Epithelial cell of prostate (primary cell): ENCODE measurements at regions not wholly inside any gene's neighbourhood (a gene's known extent, or its start where the extent isn't known, plus 50 kb on each side); places are given as distances from the start of the nearest gene placed in this dataset.

Source experiments
- DNase-seq: peaks from one replicate; pipeline ENCODE4 v3.0.0-alpha.2; 2011; ENCODE audit warnings: low read depth, low spot score
- H3K27ac ChIP-seq: fragments of 450-650 bp; 2 replicates; pipeline ENCODE4 v1.5.1; 2017; ENCODE audit warnings: mild to moderate bottlenecking

GRCh38 chr6:128686084-128686483, 165.7 kb upstream of the PTPRK start:
- DNase-seq: no peak
- no peak overlapping the region for H3K27ac ChIP-seq

GRCh38 chr6:128676456-128676855, 156.1 kb upstream of the PTPRK start:
- peak overlapping the region; percentile 1 for H3K27ac ChIP-seq
- DNase-seq: no peak

- DNase-seq: no peak
- H3K27ac ChIP-seq: no peak overlapping the region
Measured at GRCh38 chr6:128672023-128672422, 151.6 kb upstream of the PTPRK start.

- no peak overlapping the region for H3K27ac ChIP-seq
- no peak for DNase-seq
Measured at GRCh38 chr6:128667339-128667858, 147.0 kb upstream of the PTPRK start.

GRCh38 chr6:128666405-128666804, 146.0 kb upstream of the PTPRK start:
- no peak for DNase-seq

GRCh38 chr6:128663238-128663637, 142.8 kb upstream of the PTPRK start:
- DNase-seq: no peak
- H3K27ac ChIP-seq: no peak overlapping the region

More at GRCh38 chr6:128666405-128666804, 146.0 kb upstream of the PTPRK start:
- no peak overlapping the region for H3K27ac ChIP-seq

GRCh38 chr6:128659878-128660622, 139.7 kb upstream of the PTPRK start:
- peak overlapping the region; percentile 58 for H3K27ac ChIP-seq

GRCh38 chr6:128659276-128659675, 138.9 kb upstream of the PTPRK start:
- DNase-seq: no peak
- peak overlapping the region; percentile 58 for H3K27ac ChIP-seq

More at GRCh38 chr6:128659878-128660622, 139.7 kb upstream of the PTPRK start:
- no peak for DNase-seq

- peak overlapping the region; percentile 80 for H3K27ac ChIP-seq
- DNase-seq: no peak
Measured at GRCh38 chr6:128657181-128657580, 136.8 kb upstream of the PTPRK start.

GRCh38 chr6:128655978-128656498, 135.6 kb upstream of the PTPRK start:
- peak; percentile 61 for DNase-seq
- H3K27ac ChIP-seq: peak overlapping the region; percentile 80

GRCh38 chr6:128648022-128648598, 127.7 kb upstream of the PTPRK start:
- DNase-seq: no peak

GRCh38 chr6:128642132-128642531, 121.7 kb upstream of the PTPRK start:
- H3K27ac ChIP-seq: peak overlapping the region; percentile 75
- no peak for DNase-seq

More at GRCh38 chr6:128648022-128648598, 127.7 kb upstream of the PTPRK start:
- H3K27ac ChIP-seq: no peak overlapping the region

GRCh38 chr6:128641703-128642102, 121.3 kb upstream of the PTPRK start:
- H3K27ac ChIP-seq: peak overlapping the region; percentile 75
- no peak for DNase-seq

- H3K27ac ChIP-seq: no peak overlapping the region
- no peak for DNase-seq
Measured at GRCh38 chr6:128638817-128639216, 118.4 kb upstream of the PTPRK start.

GRCh38 chr6:128635219-128635618, 114.8 kb upstream of the PTPRK start:
- no peak overlapping the region for H3K27ac ChIP-seq
- DNase-seq: no peak

GRCh38 chr6:128632131-128632530, 111.7 kb upstream of the PTPRK start:
- DNase-seq: peak; percentile 78
- no peak overlapping the region for H3K27ac ChIP-seq

- H3K27ac ChIP-seq: no peak overlapping the region
- DNase-seq: no peak
Measured at GRCh38 chr6:128631031-128631430, 110.6 kb upstream of the PTPRK start.

GRCh38 chr6:128630213-128630612, 109.8 kb upstream of the PTPRK start:
- H3K27ac ChIP-seq: no peak overlapping the region
- DNase-seq: peak; percentile 8

GRCh38 chr6:128617285-128617684, 96.9 kb upstream of the PTPRK start:
- H3K27ac ChIP-seq: no peak overlapping the region
- no peak for DNase-seq

GRCh38 chr6:128616342-128616741, 95.9 kb upstream of the PTPRK start:
- no peak for DNase-seq
- H3K27ac ChIP-seq: no peak overlapping the region

GRCh38 chr6:128606611-128607010, 86.2 kb upstream of the PTPRK start:
- H3K27ac ChIP-seq: peak overlapping the region; percentile 82
- no peak for DNase-seq
